ENCODE measurements at regions not wholly inside any gene's neighbourhood (a gene's known extent, or its start where the extent isn't known, plus 50 kb on each side); places are given as distances from the start of the nearest gene placed in this dataset.
"Not testable (repeated sequence)": the region's sequence is repeated elsewhere in the genome, so short reads cannot be mapped to it uniquely, and the experiment has no call there.

GRCh38 chr13:62158520-62158919, 742.9 kb upstream of the PCDH20 start:
- TF ChIP-seq FOSL1 (IDR thresholded peaks at IDR 0.05; ENCODE audit: low read depth) = no peak
- no peak for TF ChIP-seq EGR1 (IDR thresholded peaks at IDR 0.05; ENCODE audit: low read depth)
- no peak for TF ChIP-seq POLR2AphosphoS5 (IDR thresholded peaks at IDR 0.05; ENCODE audit: low read depth, low read length)
- no peak for TF ChIP-seq REST (IDR thresholded peaks at IDR 0.05; ENCODE audit: low read depth)
- TF ChIP-seq ZNF274 (IDR thresholded peaks at IDR 0.05; ENCODE audit: low read depth, low read length) = no peak
- no peak for TF ChIP-seq CBX3 (IDR thresholded peaks at IDR 0.05; ENCODE audit: low read depth)
- TF ChIP-seq ZBTB33 (IDR thresholded peaks at IDR 0.05; ENCODE audit: extremely low read depth, insufficient replicate concordance, low read length) = no peak
- TF ChIP-seq ZFX (IDR thresholded peaks at IDR 0.05) = no peak
- TF ChIP-seq EZH2 (IDR thresholded peaks at IDR 0.05) = no peak
- no peaks in the 10 kb centered on the region for H3K27me3 ChIP-seq (ENCODE audit: insufficient read depth, low read length)
- ChIA-PET POLR2A (no interaction called here), CTCF (no interaction called here), RAD21 (ENCODE audit: low non-redundant PET in 1 of 2, low total read pairs in 2 of 2, uncharacterized antibody in 2 of 2, unreplicated experiment in 2 of 2) (no interaction called here)
- no peaks in the 10 kb centered on the region for H3K4me1 ChIP-seq (ENCODE audit: control insufficient read depth in 1 of 2, insufficient read depth in 2 of 2, low read length in 2 of 2)
- H3K36me3 ChIP-seq (ENCODE audit: control insufficient read depth in 1 of 2, insufficient read depth in 2 of 2, low read length in 2 of 2) = no peaks in the 10 kb centered on the region
- BruUV-seq (replicated peaks) = no TSS peak
- no peak for DNase-seq (ENCODE audit: low read depth, low spot score)
- H3K9me2 ChIP-seq (ENCODE audit: insufficient read depth) = no peaks in the 10 kb centered on the region
- no peak overlapping the region for H3K9ac ChIP-seq (ENCODE audit: low read length)
- no peak overlapping the region for H3K27ac ChIP-seq (ENCODE audit: low read depth, low read length)
- H3K9me3 ChIP-seq (ENCODE audit: control insufficient read depth in 1 of 2, insufficient read depth in 1 of 2, low read depth in 1 of 2, low read length in 2 of 2) = no peaks in the 10 kb centered on the region
- no peak for ATAC-seq
- no peak overlapping the region for H3K4me3 ChIP-seq (replicated peaks in 1 of 2; ENCODE audit: low read depth in 1 of 2, low read length in 2 of 2)
- H4K20me1 ChIP-seq (ENCODE audit: insufficient read depth) = no peaks in the 10 kb centered on the region
- no peak overlapping the region for H3K4me2 ChIP-seq (ENCODE audit: low read length)
- no peaks in the 10 kb centered on the region for H3K79me2 ChIP-seq (ENCODE audit: insufficient read depth, low read length)
- no peak overlapping the region for H2AFZ ChIP-seq (ENCODE audit: low read depth, low read length, poor library complexity, severe bottlenecking)
- intact Hi-C loops (cut with micrococcal nuclease) = no loop called here

GRCh38 chr13:62151724-62152123, 736.1 kb upstream of the PCDH20 start:
- H3K36me3 ChIP-seq (ENCODE audit: control insufficient read depth in 1 of 2, insufficient read depth in 2 of 2, low read length in 2 of 2); H3K9me3 ChIP-seq (ENCODE audit: control insufficient read depth in 1 of 2, insufficient read depth in 1 of 2, low read depth in 1 of 2, low read length in 2 of 2); DNase-seq (ENCODE audit: low read depth, low spot score); H3K4me3 ChIP-seq (replicated peaks in 1 of 2; ENCODE audit: low read depth in 1 of 2, low read length in 2 of 2); CTCF ChIA-PET; POLR2A ChIA-PET; H2AFZ ChIP-seq (ENCODE audit: low read depth, low read length, poor library complexity, severe bottlenecking); H3K27me3 ChIP-seq (ENCODE audit: insufficient read depth, low read length); ATAC-seq; RAD21 ChIA-PET (ENCODE audit: low non-redundant PET in 1 of 2, low total read pairs in 2 of 2, uncharacterized antibody in 2 of 2, unreplicated experiment in 2 of 2); BruUV-seq (replicated peaks); H3K4me2 ChIP-seq (ENCODE audit: low read length); H4K20me1 ChIP-seq (ENCODE audit: insufficient read depth); H3K9me2 ChIP-seq (ENCODE audit: insufficient read depth); H3K9ac ChIP-seq (ENCODE audit: low read length); H3K27ac ChIP-seq (ENCODE audit: low read depth, low read length); intact Hi-C loops (cut with micrococcal nuclease); H3K4me1 ChIP-seq (ENCODE audit: control insufficient read depth in 1 of 2, insufficient read depth in 2 of 2, low read length in 2 of 2); H3K79me2 ChIP-seq (ENCODE audit: insufficient read depth, low read length): not testable (repeated sequence)

Measured in HCT116 (cell line).